NAMALWA (cell line): ENCODE measurements at regions not wholly inside any gene's neighbourhood (a gene's known extent, or its start where the extent isn't known, plus 50 kb on each side); places are given as distances from the start of the nearest gene placed in this dataset.
A peak's percentile ranks its signal among the peaks of the same experiment; 100 is the strongest.

ENCODE experiments used
- DNase-seq: peaks from one replicate; pipeline ENCODE4 v3.0.0-alpha.2; 2015; ENCODE audit warnings: low spot score

- peak; percentile 16 for DNase-seq
These were observed 402.3 kb upstream of the SLITRK6 start for GRCh38 chr13:86201477-86201876.

GRCh38 chr13:86193281-86193680 lies 394.1 kb upstream of the SLITRK6 start:
- no peak for DNase-seq

DNA sequence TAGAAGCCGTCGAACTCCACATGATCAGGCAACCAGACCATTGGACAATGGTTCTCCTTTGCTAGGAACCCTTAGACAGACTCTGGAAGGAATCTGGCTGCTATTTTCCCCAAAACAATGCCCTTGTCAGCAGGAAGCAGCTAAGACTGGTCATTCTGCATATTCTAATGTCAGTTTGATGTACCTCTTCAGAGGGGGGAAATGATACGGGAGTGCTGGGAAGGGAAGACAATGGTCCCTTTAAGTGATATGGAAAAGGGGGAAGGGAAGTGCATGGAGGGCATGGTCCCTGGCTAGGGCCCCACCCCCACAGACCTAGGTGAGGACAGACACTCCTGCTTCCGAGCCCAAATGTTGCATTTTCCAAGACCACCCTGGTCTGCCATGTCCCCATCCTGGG lies 389.0 kb upstream of the SLITRK6 start:
- DNase-seq, result no peak

- DNase-seq, result no peak
These were observed 386.4 kb upstream of the SLITRK6 start for GRCh38 chr13:86185636-86186035.

GRCh38 chr13:86185107-86185506 lies 385.9 kb upstream of the SLITRK6 start:
- no peak for DNase-seq

GRCh38 chr13:86174622-86175021 lies 375.4 kb upstream of the SLITRK6 start:
- DNase-seq, result no peak

DNA sequence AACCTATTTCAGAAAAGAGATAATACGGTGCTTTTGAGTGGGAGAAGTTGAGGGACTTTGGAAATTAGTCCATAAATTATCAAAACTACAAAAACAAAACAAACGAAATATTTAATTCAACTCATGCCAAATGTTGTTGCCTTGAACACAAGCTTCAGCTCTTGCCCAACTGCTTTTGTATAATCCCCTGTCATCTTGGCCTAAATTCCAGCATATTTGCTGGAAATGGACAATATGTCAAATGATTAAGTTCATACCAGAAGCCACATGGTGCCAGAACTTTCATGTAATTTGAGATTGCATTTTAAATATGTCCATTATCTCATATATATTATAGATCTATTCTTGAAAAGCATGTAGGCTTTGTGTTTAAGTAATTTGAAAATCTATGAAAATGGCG lies 373.7 kb upstream of the SLITRK6 start:
- DNase-seq, result no peak

DNA sequence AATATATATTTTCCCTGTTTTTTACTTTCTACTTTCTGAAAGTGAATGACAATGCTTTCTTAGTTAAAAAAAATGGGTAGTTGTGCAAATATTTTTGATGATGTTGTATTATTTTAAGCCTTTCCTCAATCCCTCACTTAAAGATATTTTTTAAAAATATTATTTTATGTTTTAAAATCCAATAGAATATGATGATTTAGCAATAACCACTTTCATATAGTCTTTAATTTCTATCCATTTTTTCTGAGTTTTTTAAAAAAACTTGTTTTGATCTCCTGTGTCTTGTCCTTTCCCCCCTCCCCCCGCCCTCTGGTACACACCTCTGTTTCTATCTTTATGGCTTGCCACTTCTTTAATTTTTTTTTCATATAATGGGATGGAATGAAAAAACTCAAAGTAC lies 362.0 kb upstream of the SLITRK6 start:
- no peak for DNase-seq

GRCh38 chr13:86155756-86156155 lies 356.5 kb upstream of the SLITRK6 start:
- DNase-seq, result no peak

GRCh38 chr13:86142080-86142479 lies 342.9 kb upstream of the SLITRK6 start:
- DNase-seq, result no peak

GRCh38 chr13:86135856-86136255 lies 336.6 kb upstream of the SLITRK6 start:
- no peak for DNase-seq

DNA sequence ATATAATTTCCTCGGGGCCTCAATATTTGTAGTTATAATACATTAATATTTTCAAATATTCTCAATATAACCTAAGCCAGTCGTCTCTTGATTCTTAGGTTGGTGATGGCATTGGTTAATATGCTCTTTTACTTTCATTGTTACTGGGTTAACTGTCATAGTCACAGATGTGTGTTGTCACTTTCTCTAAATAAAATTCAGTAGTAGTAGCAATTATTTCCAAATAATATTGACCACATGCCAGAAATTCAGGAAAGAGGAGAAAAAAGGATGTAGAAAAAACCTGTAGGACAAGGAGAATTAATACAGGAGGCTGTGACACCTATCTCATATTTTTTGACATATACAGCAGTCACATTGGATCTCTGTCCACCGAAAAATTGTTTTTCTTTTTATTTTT lies 322.7 kb upstream of the SLITRK6 start:
- no peak for DNase-seq

- DNase-seq, result no peak
These were observed 309.9 kb upstream of the SLITRK6 start for GRCh38 chr13:86109107-86109506.

- no peak for DNase-seq
These were observed 309.1 kb upstream of the SLITRK6 start for GRCh38 chr13:86108334-86108733.

DNA sequence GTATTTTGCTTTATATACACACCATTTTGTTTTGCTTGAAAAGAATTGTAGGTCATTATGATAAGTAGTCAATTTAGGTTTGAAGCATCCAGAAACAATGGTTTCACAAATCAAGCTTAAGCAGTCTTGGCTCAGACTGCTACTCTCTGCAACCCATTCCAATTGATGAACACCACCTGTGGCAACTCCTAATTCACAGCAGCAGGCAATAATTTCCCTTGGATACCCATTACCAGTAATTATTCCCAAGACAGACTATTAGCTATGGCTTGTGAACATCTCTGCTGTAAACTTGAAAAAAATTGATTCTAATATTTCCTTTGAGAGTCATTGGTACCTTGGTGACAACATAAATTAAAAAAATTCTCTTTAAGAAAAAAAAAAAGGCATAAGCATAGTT lies 299.3 kb upstream of the SLITRK6 start:
- no peak for DNase-seq

DNA sequence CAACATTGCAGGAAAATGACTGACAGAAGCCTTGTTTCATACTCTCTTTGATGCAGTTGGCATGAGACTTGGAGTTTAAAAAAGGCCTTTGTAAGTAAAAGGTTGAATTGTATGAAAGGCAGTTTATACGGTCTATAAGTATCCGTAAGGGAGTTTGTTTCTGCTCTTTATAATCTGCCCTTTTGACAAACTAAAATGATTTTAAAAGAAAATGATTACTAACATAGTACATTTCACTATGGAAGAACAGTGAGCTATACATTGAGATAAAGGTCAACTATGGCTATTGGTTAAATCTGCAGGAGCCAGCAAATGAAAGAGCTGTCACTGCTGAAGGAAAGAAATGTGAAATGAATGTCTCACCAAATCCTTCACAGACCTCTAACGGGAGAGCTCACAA lies 296.1 kb upstream of the SLITRK6 start:
- DNase-seq, result no peak

GRCh38 chr13:86090181-86090580 lies 291.0 kb upstream of the SLITRK6 start:
- no peak for DNase-seq

DNA sequence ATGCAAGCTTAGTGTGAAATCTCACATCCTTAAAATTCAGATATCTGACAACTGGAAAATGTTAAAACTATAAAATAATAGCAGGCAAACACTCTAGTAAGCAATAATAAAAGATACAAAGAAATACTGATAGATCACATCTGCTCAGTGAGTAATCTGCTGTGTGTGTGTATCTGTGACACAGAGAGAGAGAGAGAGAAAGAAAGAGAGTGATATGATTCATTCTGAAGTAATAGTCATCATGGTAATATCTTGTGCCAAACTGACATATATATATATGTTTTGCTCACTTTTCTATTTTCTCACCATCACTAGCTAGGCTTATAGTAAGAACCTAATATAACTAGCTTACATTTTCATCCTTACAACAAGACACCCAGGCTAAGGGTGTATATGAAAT lies 288.0 kb upstream of the SLITRK6 start:
- DNase-seq, result no peak

GRCh38 chr13:86085890-86086289 lies 286.7 kb upstream of the SLITRK6 start:
- DNase-seq, result peak; percentile 11

DNA sequence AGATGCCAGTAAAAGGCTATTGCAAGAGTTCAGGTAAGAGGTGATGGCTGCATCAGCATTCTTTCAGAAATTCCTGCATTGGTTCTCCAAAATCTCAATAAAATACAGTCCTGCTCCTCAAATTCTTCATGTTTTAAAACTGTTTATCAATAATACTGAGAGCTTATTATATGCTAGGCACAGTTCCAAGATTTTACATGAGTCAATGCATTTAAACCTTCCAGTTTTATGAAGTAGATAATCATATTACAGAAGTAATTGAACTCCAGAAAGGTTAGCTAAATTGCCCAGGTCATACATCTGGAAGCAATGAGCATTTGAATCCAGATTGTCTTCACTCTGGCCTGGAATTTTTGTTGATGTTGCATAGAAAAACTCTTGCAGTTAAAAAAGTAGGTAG lies 282.9 kb upstream of the SLITRK6 start:
- no peak for DNase-seq

DNA sequence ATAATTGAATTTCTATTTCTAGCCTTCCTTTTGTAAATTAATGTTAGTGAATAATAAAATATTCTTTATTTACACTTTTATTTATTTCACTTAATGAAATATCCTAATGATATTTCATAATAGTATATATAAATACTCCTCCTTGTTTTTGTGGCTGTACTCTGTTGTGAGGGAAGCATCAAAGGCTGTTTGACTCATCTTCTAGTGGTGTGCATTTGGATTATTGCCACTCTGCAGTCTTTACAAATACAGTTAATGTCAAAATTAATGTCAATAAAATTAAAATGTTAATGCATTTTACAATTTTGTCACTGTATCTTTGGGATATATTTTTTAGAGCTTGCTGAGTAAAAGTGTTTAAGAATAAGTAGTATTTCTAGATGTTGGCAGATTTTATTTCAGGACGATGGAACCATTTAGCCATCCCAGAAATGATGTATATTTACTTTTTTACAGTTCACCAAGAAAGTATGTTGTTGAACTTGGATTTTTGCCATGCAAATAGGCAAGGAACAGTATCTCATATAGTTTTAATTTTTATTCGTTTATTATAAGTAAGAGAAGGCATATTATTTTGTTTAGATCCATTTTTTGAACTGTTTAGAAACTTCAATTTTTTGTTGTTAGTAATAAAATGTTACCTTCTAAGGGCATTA lies 281.2 kb upstream of the SLITRK6 start:
- DNase-seq, result no peak

DNA sequence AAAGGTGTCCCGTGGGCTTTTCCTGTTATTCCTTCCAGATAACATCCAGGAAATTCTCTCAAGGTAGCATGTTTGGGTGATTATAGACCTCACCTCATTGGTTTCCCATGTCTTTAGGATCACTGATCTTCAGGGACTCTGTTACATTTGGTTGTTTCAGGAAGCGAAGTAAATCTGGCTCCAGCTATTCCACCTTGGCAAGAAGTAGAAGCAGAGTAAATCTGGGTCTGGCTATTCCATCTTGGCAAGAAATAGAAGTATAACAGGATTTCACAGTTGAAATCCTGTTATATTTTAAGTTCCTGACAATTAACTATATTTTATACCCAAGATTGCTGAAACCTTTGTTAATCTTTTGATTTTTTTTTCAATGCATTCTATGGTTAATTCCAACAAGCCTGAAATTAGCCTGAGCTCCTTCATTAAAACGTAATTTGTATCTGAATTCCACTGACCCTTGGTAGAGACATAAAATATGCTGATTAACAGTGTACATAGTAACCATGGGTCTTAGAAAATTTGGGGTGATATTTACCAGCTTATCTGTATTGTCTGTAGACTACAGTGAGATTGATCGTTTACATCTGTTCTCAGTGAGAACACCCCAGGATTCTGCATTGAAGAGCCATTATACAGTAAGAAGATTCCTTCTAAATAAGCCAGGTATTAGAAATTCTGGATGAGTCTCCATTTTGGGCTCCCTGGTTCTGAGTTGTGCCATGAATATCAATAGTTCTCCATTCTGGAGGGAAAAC lies 267.6 kb upstream of the SLITRK6 start:
- DNase-seq, result no peak

DNA sequence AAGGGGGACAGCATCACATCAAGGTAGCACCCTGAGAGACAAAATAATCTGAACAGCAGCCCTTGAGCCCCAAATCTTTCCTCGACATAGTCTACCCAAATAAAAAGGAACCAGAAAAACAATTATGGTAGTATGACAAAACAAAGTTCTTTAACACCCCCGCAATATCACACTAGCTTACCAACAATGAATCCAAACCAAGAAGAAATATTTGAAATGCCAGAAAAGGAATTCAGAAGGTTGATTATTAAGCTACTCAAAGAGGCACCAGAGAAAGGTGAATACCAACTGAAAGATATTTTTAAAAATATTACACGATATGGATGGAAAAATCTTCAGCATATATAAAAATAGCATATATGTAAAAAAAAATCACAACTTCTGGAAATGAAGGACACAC lies 252.9 kb upstream of the SLITRK6 start:
- DNase-seq, result no peak
